ENCODE measurements at regions not wholly inside any gene's neighbourhood (a gene's known extent, or its start where the extent isn't known, plus 50 kb on each side); places are given as distances from the start of the nearest gene placed in this dataset.

DNA sequence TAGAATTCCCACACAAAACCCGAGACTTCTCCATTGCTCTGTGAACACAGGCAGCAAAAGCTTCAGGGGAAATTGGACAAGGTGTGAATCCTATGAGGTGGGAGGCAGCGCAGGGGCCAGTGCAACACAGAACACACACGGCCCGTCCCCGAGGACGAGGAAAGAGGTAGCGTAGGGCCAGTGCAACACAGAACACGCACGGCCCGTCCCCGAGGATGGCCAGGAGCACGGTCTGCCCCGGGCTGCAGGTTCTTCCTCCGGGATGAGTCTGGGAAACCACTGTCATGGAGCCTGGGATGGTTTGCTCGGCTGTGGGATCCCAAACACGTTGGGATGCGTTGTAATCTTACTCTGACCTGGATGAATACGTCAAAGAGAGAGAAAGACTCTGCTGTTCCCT is 432.1 kb downstream of the GLRX3 start:
- TF ChIP-seq, protein P1, sequence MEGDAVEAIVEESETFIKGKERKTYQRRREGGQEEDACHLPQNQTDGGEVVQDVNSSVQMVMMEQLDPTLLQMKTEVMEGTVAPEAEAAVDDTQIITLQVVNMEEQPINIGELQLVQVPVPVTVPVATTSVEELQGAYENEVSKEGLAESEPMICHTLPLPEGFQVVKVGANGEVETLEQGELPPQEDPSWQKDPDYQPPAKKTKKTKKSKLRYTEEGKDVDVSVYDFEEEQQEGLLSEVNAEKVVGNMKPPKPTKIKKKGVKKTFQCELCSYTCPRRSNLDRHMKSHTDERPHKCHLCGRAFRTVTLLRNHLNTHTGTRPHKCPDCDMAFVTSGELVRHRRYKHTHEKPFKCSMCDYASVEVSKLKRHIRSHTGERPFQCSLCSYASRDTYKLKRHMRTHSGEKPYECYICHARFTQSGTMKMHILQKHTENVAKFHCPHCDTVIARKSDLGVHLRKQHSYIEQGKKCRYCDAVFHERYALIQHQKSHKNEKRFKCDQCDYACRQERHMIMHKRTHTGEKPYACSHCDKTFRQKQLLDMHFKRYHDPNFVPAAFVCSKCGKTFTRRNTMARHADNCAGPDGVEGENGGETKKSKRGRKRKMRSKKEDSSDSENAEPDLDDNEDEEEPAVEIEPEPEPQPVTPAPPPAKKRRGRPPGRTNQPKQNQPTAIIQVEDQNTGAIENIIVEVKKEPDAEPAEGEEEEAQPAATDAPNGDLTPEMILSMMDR (IDR thresholded peaks at IDR 0.05): no peak
- no peak for TF ChIP-seq POLR2AphosphoS5 (IDR thresholded peaks at IDR 0.05)
- TF ChIP-seq EP300 (IDR thresholded peaks at IDR 0.05; ENCODE audit: low read depth): no peak
